C4-2B (cell line): ENCODE measurements at regions not wholly inside any gene's neighbourhood (a gene's known extent, or its start where the extent isn't known, plus 50 kb on each side); places are given as distances from the start of the nearest gene placed in this dataset.

Experiments
- H3K27ac ChIP-seq: fragments of 450-650 bp; 2 replicates; pipeline ENCODE4 v1.5.1; 2017
- CTCF ChIP-seq: fragments of 450-650 bp; conservative IDR thresholded peaks from 2 replicates; pipeline ENCODE4 v1.5.1; 2017; ENCODE audit warnings: mild to moderate bottlenecking
- ZFX ChIP-seq: fragments of 450-650 bp; IDR thresholded peaks from 2 replicates; pipeline ENCODE4 v1.6.1; 2017

DNA sequence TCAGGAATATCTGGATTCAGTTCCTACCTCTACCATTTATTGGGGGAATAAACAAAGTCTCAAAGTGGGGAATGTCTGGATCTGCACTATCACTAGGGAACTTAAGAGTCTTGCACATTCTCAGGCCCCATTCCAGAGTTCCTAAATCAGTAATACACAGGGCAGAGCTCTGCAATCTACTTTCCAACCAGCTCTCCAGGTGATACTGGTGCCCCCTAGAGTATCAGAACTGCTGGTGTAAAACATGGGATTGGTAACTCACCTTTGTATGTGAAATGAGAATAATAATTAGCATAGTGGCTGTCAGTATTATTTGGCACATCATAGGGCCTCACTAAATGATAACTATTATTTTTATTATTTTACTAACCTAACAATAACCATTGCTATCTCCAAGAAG lies 278.8 kb upstream of the IMPG1 start:
- no peak overlapping the region for H3K27ac ChIP-seq
- TF ChIP-seq CTCF (peak; percentile 67), ZFX (no peak)

DNA sequence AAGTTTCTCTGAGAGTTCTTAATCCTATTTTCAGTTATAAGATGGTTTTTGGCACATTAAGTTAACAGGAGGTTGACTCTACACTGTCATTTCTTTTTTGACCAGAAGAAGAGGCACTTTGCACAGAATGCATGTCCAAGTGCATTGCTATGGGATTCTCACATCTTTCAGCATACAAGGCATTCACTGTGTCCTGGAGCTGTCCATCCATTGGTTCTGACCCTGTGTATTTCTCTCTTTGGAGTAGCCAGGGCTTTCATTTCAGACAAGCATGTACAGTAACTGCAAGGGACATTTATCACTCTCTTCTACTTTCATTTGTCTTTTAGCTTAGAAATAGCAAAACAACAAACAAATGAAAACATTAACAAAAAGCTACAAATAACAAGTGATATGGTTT lies 275.1 kb upstream of the IMPG1 start:
- TF ChIP-seq CTCF = no peak
- no peak for TF ChIP-seq ZFX

DNA sequence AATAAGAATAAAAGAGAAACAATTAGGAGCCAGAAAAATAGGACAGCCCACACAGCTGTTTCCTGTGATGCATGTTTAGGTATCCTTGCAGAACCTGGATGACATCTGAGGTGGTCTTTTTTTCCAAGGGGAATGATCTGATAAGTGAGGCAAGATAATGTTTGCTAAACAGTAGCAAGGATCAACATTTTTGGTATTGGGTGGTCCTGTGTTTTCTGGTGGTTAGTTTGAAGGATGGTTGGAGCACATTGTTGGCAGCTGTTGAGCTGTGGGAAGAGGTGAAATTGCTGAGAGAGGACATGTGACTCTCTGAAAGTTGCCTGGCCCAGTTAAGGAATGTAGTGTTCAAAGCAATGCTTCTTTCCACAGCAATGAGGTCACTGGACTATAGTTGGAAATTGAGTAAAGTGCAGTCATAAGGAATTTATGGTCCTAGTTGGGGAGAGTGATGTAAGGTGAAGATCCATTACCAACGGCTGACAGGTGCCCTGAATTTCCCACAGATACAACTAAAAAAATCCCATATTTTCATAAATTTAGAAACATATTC lies 270.2 kb upstream of the IMPG1 start:
- H3K27ac ChIP-seq = no peak overlapping the region
- no peak for TF ChIP-seq CTCF
- TF ChIP-seq ZFX = no peak

More for the DNA sequence above, 275.1 kb upstream of the IMPG1 start:
- no peak overlapping the region for H3K27ac ChIP-seq

DNA sequence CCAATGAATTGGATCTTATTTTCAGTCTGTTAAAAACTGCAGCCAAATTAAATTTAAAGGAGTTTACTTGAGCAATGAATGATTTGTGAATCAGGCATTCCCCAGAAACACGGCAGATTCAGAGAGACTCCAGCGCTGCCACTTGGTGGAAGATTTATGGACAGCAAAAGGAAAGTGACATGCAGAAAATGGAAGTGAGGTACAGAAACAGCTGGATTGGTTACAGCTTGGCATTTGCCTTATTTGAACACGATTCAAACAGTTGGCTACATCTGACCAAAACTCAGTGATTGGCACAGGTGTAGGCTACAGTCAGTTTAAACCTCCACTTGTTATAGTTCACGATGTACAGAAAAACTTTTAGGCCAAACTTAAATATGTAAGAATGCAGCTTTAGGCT lies 257.6 kb upstream of the IMPG1 start:
- no peak for TF ChIP-seq CTCF
- no peak for TF ChIP-seq ZFX

GRCh38 chr6:76326871-76327270 lies 254.4 kb upstream of the IMPG1 start:
- no peak for TF ChIP-seq CTCF

More for the DNA sequence above, 257.6 kb upstream of the IMPG1 start:
- H3K27ac ChIP-seq = no peak overlapping the region

More at GRCh38 chr6:76326871-76327270, 254.4 kb upstream of the IMPG1 start:
- no peak overlapping the region for H3K27ac ChIP-seq
